ENCODE measurements at regions not wholly inside any gene's neighbourhood (a gene's known extent, or its start where the extent isn't known, plus 50 kb on each side); places are given as distances from the start of the nearest gene placed in this dataset.

- no peaks in the 10 kb centered on the region for H3K9me2 ChIP-seq (replicated peaks; ENCODE audit: insufficient read depth, low read length)
- no peak overlapping the region for H3K27ac ChIP-seq (ENCODE audit: low read depth, low read length)
- no peak overlapping the region for H3K4me2 ChIP-seq (ENCODE audit: low read depth, low read length, poor library complexity, severe bottlenecking)
- no peaks in the 10 kb centered on the region for H3K9me3 ChIP-seq (ENCODE audit: insufficient read depth, low read length)
- H4K20me1 ChIP-seq (ENCODE audit: low read depth, low read length) = no peaks in the 10 kb centered on the region
- H2AFZ ChIP-seq (ENCODE audit: low read depth, low read length, severe bottlenecking) = no peak overlapping the region
- TF ChIP-seq EZH2phosphoT487 (conservative IDR thresholded peaks at IDR 0.05; ENCODE audit: low read length) = no peak
- TF ChIP-seq, protein P1, sequence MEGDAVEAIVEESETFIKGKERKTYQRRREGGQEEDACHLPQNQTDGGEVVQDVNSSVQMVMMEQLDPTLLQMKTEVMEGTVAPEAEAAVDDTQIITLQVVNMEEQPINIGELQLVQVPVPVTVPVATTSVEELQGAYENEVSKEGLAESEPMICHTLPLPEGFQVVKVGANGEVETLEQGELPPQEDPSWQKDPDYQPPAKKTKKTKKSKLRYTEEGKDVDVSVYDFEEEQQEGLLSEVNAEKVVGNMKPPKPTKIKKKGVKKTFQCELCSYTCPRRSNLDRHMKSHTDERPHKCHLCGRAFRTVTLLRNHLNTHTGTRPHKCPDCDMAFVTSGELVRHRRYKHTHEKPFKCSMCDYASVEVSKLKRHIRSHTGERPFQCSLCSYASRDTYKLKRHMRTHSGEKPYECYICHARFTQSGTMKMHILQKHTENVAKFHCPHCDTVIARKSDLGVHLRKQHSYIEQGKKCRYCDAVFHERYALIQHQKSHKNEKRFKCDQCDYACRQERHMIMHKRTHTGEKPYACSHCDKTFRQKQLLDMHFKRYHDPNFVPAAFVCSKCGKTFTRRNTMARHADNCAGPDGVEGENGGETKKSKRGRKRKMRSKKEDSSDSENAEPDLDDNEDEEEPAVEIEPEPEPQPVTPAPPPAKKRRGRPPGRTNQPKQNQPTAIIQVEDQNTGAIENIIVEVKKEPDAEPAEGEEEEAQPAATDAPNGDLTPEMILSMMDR (IDR thresholded peaks at IDR 0.05; ENCODE audit: insufficient read depth, low read length, poor library complexity, severe bottlenecking) = no peak
- no peak overlapping the region for H3K9ac ChIP-seq (ENCODE audit: low read length)
- no peaks in the 10 kb centered on the region for H3K36me3 ChIP-seq (ENCODE audit: low read length)
- no peaks in the 10 kb centered on the region for H3K79me2 ChIP-seq (ENCODE audit: insufficient read depth, low read length)
- no peaks in the 10 kb centered on the region for H3K27me3 ChIP-seq (ENCODE audit: low read length)
- no peak overlapping the region for H3K4me3 ChIP-seq (ENCODE audit: insufficient read depth, low read length, poor library complexity, severe bottlenecking)
- H3F3A ChIP-seq (ENCODE audit: insufficient read depth) = no peaks in the 10 kb centered on the region
Measured at GRCh38 chr12:3968523-3968922, 95.3 kb upstream of the PARP11 start.

DNA sequence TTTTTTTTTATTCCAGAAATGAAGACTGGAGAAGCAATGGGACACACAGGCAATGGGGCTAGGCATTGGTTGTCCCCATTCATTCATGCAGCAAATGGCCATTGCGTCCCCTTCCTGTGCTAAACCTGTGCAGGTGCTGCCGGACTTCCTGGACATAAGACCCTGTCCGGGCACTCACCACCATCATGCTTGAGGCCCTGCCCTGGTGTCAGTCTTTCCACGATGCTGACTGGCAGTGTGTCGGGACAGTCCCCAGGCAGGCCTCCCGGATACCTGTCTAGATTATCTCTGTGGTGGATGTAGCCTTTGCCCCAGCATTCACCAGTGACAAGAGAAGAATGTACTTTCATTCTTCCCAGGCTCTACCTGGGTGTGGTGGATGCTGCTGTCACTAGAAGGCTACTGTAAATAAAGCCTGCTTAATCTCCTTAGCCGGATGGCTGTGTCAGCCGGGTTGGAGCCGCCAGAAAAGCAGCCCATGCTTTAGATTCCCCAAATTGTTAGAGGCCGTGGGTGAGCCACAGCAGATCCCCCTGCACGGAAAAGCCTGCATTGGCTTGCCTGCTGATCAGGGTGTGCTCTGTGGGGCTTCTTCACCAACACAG is 94.5 kb upstream of the PARP11 start:
- no peak overlapping the region for H2AFZ ChIP-seq (ENCODE audit: low read depth, low read length, severe bottlenecking)
- H4K20me1 ChIP-seq (ENCODE audit: low read depth, low read length) = no peaks in the 10 kb centered on the region
- H3F3A ChIP-seq (ENCODE audit: insufficient read depth) = no peaks in the 10 kb centered on the region
- no peak overlapping the region for H3K27ac ChIP-seq (ENCODE audit: low read depth, low read length)
- no peak overlapping the region for H3K4me3 ChIP-seq (ENCODE audit: insufficient read depth, low read length, poor library complexity, severe bottlenecking)
- H3K9ac ChIP-seq (ENCODE audit: low read length) = no peak overlapping the region
- H3K27me3 ChIP-seq (ENCODE audit: low read length) = no peaks in the 10 kb centered on the region
- no peak overlapping the region for H3K4me2 ChIP-seq (ENCODE audit: low read depth, low read length, poor library complexity, severe bottlenecking)
- no peaks in the 10 kb centered on the region for H3K36me3 ChIP-seq (ENCODE audit: low read length)
- no peaks in the 10 kb centered on the region for H3K9me2 ChIP-seq (replicated peaks; ENCODE audit: insufficient read depth, low read length)
- TF ChIP-seq, protein P1 (IDR thresholded peaks at IDR 0.05; ENCODE audit: insufficient read depth, low read length, poor library complexity, severe bottlenecking) = no peak
- TF ChIP-seq EZH2phosphoT487 (conservative IDR thresholded peaks at IDR 0.05; ENCODE audit: low read length) = no peak
- no peaks in the 10 kb centered on the region for H3K79me2 ChIP-seq (ENCODE audit: insufficient read depth, low read length)
- no peaks in the 10 kb centered on the region for H3K9me3 ChIP-seq (ENCODE audit: insufficient read depth, low read length)

DNA sequence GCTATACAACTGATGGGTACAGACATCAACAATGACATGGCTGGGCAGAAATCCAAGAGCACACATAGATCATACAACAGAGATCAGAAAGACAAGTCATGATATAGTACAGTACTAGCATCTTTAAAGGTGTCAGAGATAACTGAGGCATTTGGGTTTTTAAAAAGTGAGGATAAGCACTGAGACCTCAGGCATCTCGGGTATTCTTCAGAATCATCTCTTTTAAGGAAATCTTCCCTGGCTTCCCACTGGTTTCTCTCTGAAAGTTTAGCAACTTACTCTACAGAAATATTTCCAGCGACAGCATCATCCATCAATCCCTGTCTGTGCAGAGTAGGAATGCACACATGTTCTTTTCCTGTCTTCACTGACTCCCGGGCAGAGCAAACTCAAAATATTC is 93.2 kb upstream of the PARP11 start:
- Histone ChIP-seq H3K27me3 (ENCODE audit: low read length) (no peaks in the 10 kb centered on the region), H3K9ac (ENCODE audit: low read length) (no peak overlapping the region), H3K4me3 (ENCODE audit: insufficient read depth, low read length, poor library complexity, severe bottlenecking) (no peak overlapping the region), H2AFZ (ENCODE audit: low read depth, low read length, severe bottlenecking) (no peak overlapping the region), H3K36me3 (ENCODE audit: low read length) (no peaks in the 10 kb centered on the region), H3K4me2 (ENCODE audit: low read depth, low read length, poor library complexity, severe bottlenecking) (no peak overlapping the region), H3F3A (ENCODE audit: insufficient read depth) (no peaks in the 10 kb centered on the region), H3K9me2 (replicated peaks; ENCODE audit: insufficient read depth, low read length) (no peaks in the 10 kb centered on the region), H3K27ac (ENCODE audit: low read depth, low read length) (no peak overlapping the region), H3K79me2 (ENCODE audit: insufficient read depth, low read length) (no peaks in the 10 kb centered on the region), H3K9me3 (ENCODE audit: insufficient read depth, low read length) (no peaks in the 10 kb centered on the region), H4K20me1 (ENCODE audit: low read depth, low read length) (no peaks in the 10 kb centered on the region)
- TF ChIP-seq, protein P1 (IDR thresholded peaks at IDR 0.05; ENCODE audit: insufficient read depth, low read length, poor library complexity, severe bottlenecking) = no peak
- no peak for TF ChIP-seq EZH2phosphoT487 (conservative IDR thresholded peaks at IDR 0.05; ENCODE audit: low read length)

All from SU-DHL-6 (cell line).